Liver (tissue), 8 donors: ENCODE measurements at regions not wholly inside any gene's neighbourhood (a gene's known extent, or its start where the extent isn't known, plus 50 kb on each side); places are given as distances from the start of the nearest gene placed in this dataset.

Experiments
- DNase-seq: peaks from one replicate; pipeline ENCODE4 v3.0.0-alpha.2; 2017; ENCODE audit warnings: low spot score
- H3K27ac ChIP-seq, 2 donors: one replicate each; pipeline ENCODE4 v1.7.0; 2013; ENCODE audit warnings: inconsistent platforms in 2 of 2, low read length in 2 of 2, control low read depth in 1 of 2, low read depth in 1 of 2, mild to moderate bottlenecking in 1 of 2
- H3K27me3 ChIP-seq, 4 donors: one replicate each; pipeline versions ENCODE4 v1.6.1 to v1.7.0; 2013; ENCODE audit warnings: low read length in 3 of 4, inconsistent platforms in 1 of 4, mild to moderate bottlenecking in 1 of 4, moderate library complexity in 1 of 4; ENCODE audit not compliant: control insufficient read depth in 4 of 4, insufficient read depth in 4 of 4
- H3K36me3 ChIP-seq, 4 donors: one replicate each; pipeline versions ENCODE4 v1.6.1 to v1.7.0; 2013; ENCODE audit warnings: low read length in 3 of 4, mild to moderate bottlenecking in 3 of 4, low read depth in 1 of 4, moderate library complexity in 1 of 4; ENCODE audit not compliant: control insufficient read depth in 4 of 4, insufficient read depth in 3 of 4
- H3K4me1 ChIP-seq, 4 donors: one replicate each; pipeline versions ENCODE4 v1.6.1 to v1.7.0; 2013; ENCODE audit warnings: low read length in 3 of 4, mild to moderate bottlenecking in 3 of 4, moderate library complexity in 1 of 4; ENCODE audit not compliant: control insufficient read depth in 4 of 4, insufficient read depth in 4 of 4
- H3K4me3 ChIP-seq, 3 donors: one replicate each; pipeline versions ENCODE4 v1.6.1 to v1.7.0; 2013; ENCODE audit warnings: low read length in 3 of 3, control low read depth in 1 of 3, low read depth in 1 of 3, mild to moderate bottlenecking in 1 of 3
- H3K9ac ChIP-seq, 2 donors: one replicate each; pipeline ENCODE4 v1.7.0; 2013; ENCODE audit warnings: low read length in 2 of 2, mild to moderate bottlenecking in 2 of 2, moderate library complexity in 2 of 2, control low read depth in 1 of 2, low read depth in 1 of 2
- H3K9me3 ChIP-seq, 4 donors: one replicate each; pipeline versions ENCODE4 v1.6.1 to v1.7.0; 2013; ENCODE audit warnings: low read length in 3 of 4; ENCODE audit not compliant: control insufficient read depth in 4 of 4
- CTCF ChIP-seq: fragments of 150-350 bp; IDR thresholded peaks from 2 replicates; pipeline ENCODE4 v1.5.1; 2017; ENCODE audit warnings: improper control_type of control experiment, low read depth, low read length; ENCODE audit not compliant: missing input control
- EGR1 ChIP-seq, 2 donors: IDR thresholded peaks; 2 replicates each; pipeline ENCODE4 v1.6.1; 2016 to 2018; ENCODE audit warnings: antibody characterized with exemption in 2 of 2, low read depth in 2 of 2
- FOXA1 ChIP-seq: IDR thresholded peaks from 2 replicates; pipeline ENCODE4 v1.6.1; 2016; ENCODE audit warnings: antibody characterized with exemption
- FOXA2 ChIP-seq: IDR thresholded peaks from 2 replicates; pipeline ENCODE4 v1.6.1; 2016; ENCODE audit warnings: antibody characterized with exemption
- GABPA ChIP-seq, 2 donors: IDR thresholded peaks in 1 of 2; conservative IDR thresholded peaks in 1 of 2; 2 replicates each; pipeline ENCODE4 v1.6.1; 2016; ENCODE audit warnings: antibody characterized with exemption in 2 of 2, mild to moderate bottlenecking in 1 of 2, moderate library complexity in 1 of 2
- HNF4A ChIP-seq, 2 donors: conservative IDR thresholded peaks; 2 replicates each; pipeline ENCODE4 v1.6.1; 2016; ENCODE audit warnings: antibody characterized with exemption in 2 of 2, mild to moderate bottlenecking in 2 of 2
- HNF4G ChIP-seq: IDR thresholded peaks from 2 replicates; pipeline ENCODE4 v1.6.1; 2016; ENCODE audit warnings: antibody characterized with exemption
- JUND ChIP-seq, 2 donors: IDR thresholded peaks; 2 replicates each; pipeline ENCODE4 v1.6.1; 2016; ENCODE audit warnings: antibody characterized with exemption in 2 of 2
- MAX ChIP-seq: IDR thresholded peaks from 2 replicates; pipeline ENCODE4 v1.6.1; 2016; ENCODE audit warnings: antibody characterized with exemption
- NR2F2 ChIP-seq: IDR thresholded peaks from 2 replicates; pipeline ENCODE4 v1.6.1; 2016; ENCODE audit warnings: antibody characterized with exemption
- RAD21 ChIP-seq, 2 donors: IDR thresholded peaks; 2 replicates each; pipeline ENCODE4 v1.6.1; 2016; ENCODE audit warnings: antibody characterized with exemption in 2 of 2, mild to moderate bottlenecking in 2 of 2
- REST ChIP-seq: IDR thresholded peaks from 2 replicates; pipeline ENCODE4 v1.6.1; 2016; ENCODE audit warnings: antibody characterized with exemption, mild to moderate bottlenecking
- RXRA ChIP-seq, 2 donors: IDR thresholded peaks; 2 replicates each; pipeline ENCODE4 v1.6.1; 2017 to 2018; ENCODE audit warnings: antibody characterized with exemption in 2 of 2, mild to moderate bottlenecking in 1 of 2
- SP1 ChIP-seq: IDR thresholded peaks from 2 replicates; pipeline ENCODE4 v1.6.1; 2018; ENCODE audit warnings: antibody characterized with exemption, mild to moderate bottlenecking
- TAF1 ChIP-seq: conservative IDR thresholded peaks from 2 replicates; pipeline ENCODE4 v1.6.1; 2016; ENCODE audit warnings: antibody characterized with exemption, mild to moderate bottlenecking
- YY1 ChIP-seq: IDR thresholded peaks from 2 replicates; pipeline ENCODE4 v1.6.1; 2016; ENCODE audit warnings: antibody characterized with exemption, mild to moderate bottlenecking
- ZBTB33 ChIP-seq: IDR thresholded peaks from 2 replicates; pipeline ENCODE4 v1.6.1; 2016; ENCODE audit warnings: antibody characterized with exemption
- WGBS: extraction: QIAGEN DNeasy Blood & Tissue Kit; methylation state at CpG from one replicate; pipeline ENCODE4 v1.1.7; 2013; 5-methylcytosine and 5-hydroxymethylcytosine counted together
- donor health status: healthy.
- donor health status: healthy.
- donor health status: healthy.
- donor health status: healthy.
- donor health status: healthy.

- Histone ChIP-seq H3K36me3 (no peaks in the 10 kb centered on the region), H3K4me3 (no peak overlapping the region), H3K9ac (no peak overlapping the region), H3K4me1 (no peaks in the 10 kb centered on the region), H3K27ac (no peak overlapping the region), H3K9me3 (no peaks in the 10 kb centered on the region), H3K27me3 (no peaks in the 10 kb centered on the region)
- TF ChIP-seq RXRA (IDR thresholded peaks at IDR 0.05) (no peak), ZBTB33 (no peak), RAD21 (IDR thresholded peaks at IDR 0.05) (no peak), FOXA1 (no peak), EGR1 (IDR thresholded peaks at IDR 0.05; ENCODE audit: low read depth in 2 of 2) (no peak), HNF4G (no peak), HNF4A (conservative IDR thresholded peaks at IDR 0.05) (no peak), NR2F2 (no peak), FOXA2 (no peak), REST (no peak), JUND (IDR thresholded peaks at IDR 0.05) (no peak), YY1 (no peak), CTCF (no peak), GABPA (IDR thresholded peaks at IDR 0.05 in 1 of 2, conservative IDR thresholded peaks at IDR 0.05 in 1 of 2) (no peak), TAF1 (no peak), MAX (no peak), SP1 (no peak)
- DNase-seq = no peak
- 85% methylated on average over 3 of the region's 3 CpGs for WGBS
Observed at GRCh38 chr10:78416031-78417011, 382.7 kb downstream of the RPS24 start.
